CD1c-positive myeloid dendritic cell (primary cell): ENCODE measurements at regions not wholly inside any gene's neighbourhood (a gene's known extent, or its start where the extent isn't known, plus 50 kb on each side); places are given as distances from the start of the nearest gene placed in this dataset.

Experiments
- DNase-seq: peaks from one replicate; pipeline ENCODE4 v3.0.0-alpha.2; 2016; ENCODE audit errors: extremely low spot score

DNA sequence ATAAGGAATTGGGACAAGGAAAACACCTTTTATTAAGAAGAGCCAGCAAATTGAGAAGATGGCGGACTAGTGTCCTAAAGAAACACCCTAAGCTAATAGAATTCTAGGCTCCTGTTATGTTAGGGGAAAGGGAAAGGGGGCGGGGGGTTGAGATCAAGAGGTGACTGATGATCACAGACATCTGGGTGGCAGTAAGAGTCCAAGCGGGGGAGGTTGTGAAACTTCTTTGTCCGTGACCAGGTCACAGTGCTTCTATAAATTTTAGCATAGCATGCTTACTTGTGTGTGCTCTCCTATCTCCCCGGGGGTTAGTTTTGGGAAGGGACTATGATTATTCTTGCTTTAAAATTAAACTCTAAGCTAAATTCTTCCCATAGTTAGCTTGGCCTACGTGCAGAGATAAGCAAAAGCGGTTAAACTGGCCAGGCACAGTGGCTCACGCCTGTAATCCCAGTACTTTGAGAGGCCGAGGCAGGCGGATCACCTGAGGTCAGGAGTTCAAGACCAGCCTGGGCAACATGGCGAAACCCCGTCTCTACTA lies 262.1 kb downstream of the SKIDA1 start:
- no peak for DNase-seq

DNA sequence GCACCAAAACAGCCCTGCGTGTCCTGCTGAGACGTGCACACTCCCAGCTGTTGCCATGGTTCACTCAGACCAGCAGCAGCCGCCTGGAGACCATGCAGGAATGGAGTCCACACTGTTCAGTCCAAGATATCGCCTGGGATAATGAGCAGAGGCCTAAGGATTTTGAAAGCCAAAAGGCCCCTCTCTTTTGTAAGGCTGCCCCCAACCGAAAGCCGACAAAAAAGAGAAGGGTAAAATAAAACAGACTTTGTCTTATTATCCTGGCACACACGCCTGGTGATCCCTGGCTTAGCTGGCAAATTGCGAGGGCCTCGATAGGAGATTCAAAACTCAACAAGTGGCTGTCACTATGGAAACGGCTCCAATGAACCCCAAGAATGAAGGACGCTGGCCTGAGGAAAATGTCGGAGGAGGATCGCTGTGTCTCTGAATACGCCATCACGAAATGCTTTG lies 263.6 kb downstream of the SKIDA1 start:
- DNase-seq, result no peak

- no peak for DNase-seq
These were observed 264.9 kb downstream of the SKIDA1 start for GRCh38 chr10:21260506-21261149.

GRCh38 chr10:21260066-21260465 lies 265.4 kb downstream of the SKIDA1 start:
- DNase-seq, result no peak

- DNase-seq, result no peak
These were observed 267.6 kb downstream of the SKIDA1 start for GRCh38 chr10:21257919-21258318.

- no peak for DNase-seq
These were observed 268.3 kb downstream of the SKIDA1 start for GRCh38 chr10:21257191-21257590.

GRCh38 chr10:21249435-21249834 lies 276.0 kb downstream of the SKIDA1 start:
- no peak for DNase-seq

DNA sequence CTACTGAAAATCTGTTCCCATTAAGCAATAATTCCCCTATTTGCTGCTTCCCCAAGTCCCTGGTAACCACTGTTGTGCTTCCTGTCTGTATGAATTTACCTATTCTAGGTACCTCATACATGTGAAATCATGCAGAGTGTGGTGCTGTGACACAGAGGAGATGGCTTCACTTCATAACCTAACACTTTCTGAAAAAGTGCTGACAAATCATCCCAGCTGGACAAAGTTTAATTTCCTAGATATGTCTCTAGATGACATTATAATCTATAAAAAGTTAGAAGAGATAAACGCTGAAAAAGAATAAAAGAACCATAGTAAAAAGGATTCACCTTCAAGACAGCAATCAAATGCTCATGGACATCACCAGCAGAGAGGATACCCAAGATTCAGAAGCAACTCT lies 277.9 kb downstream of the SKIDA1 start:
- DNase-seq, result no peak

DNA sequence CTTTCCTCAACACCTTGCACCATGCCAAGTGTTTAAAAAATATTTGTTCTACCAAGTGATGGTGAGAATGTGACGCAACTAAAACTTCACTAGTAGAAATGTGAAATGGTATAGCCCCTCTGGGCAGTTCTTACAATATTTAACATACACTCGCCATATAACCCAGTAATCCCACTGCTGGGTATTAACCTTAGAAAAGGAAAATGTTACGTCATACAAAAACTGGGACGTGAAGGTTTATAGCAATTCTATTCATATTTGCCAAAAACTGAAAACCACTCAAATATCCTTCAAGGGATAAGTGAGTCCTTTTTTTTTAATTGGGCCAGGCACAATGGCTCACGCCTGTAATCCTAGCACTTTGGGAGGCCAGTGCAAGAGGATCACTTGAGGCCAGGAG lies 279.3 kb downstream of the SKIDA1 start:
- DNase-seq, result no peak

- DNase-seq, result no peak
These were observed 281.7 kb downstream of the SKIDA1 start for GRCh38 chr10:21243748-21244257.

DNA sequence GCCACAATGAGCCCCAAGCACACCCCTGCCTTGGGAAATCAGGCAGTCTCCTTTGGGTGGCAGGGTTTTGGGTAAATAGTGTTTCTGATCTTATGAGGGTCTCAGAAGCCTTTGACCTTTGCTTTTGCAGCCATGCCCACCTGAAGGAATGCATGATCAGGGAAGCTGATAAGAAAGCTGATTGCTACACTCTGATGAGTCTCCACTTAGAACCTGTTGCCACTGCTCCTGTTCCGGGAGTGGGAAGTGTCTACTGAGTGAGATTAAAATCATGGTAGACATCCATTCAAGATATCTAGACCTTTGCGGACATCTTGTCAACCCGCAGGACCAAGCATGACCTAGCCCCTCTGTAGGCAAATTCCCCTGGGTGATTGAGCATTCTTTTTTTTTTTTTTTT lies 282.6 kb downstream of the SKIDA1 start:
- DNase-seq, result no peak

GRCh38 chr10:21238717-21239116 lies 286.8 kb downstream of the SKIDA1 start:
- DNase-seq, result no peak

DNA sequence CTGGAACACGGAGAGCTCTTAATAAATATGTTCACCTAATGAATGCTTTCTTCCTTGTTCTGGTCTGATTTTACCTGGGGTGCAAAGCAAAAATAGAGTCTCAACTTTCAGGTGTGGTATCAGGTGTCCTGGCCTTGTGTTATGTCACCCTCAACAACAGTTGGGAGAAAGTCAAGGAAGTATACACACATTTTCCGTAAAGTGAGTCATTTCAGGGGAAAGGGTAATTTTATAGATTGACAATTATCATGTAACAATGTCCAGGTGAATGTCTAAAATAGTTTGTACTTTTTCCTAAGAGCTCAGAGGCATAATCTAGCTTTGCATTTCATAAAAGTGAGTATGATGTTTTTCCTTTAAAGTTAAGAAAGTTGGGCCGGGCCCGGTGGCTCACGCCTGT lies 287.4 kb downstream of the SKIDA1 start:
- no peak for DNase-seq

DNA sequence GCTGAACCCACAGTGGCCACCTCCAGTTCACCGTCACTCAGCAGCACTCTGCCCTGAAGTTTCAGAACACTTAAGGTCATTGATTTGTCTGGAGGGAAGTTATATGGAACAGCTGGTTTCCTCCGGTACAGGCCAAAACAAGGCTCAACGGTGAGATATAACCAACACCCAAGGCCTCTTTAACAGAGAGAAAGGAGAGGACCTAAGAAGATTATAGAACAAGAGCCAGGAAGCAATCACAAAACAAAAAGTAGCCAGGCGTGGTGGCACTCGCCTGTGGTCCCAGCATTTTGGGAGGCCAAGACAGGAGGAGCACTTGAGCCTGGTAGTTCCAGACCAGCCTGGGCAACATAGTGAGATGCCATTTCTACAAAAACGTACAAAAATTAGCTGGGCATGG lies 290.7 kb downstream of the SKIDA1 start:
- no peak for DNase-seq

- DNase-seq, result no peak
These were observed 295.3 kb downstream of the SKIDA1 start for GRCh38 chr10:21230219-21230618.

DNA sequence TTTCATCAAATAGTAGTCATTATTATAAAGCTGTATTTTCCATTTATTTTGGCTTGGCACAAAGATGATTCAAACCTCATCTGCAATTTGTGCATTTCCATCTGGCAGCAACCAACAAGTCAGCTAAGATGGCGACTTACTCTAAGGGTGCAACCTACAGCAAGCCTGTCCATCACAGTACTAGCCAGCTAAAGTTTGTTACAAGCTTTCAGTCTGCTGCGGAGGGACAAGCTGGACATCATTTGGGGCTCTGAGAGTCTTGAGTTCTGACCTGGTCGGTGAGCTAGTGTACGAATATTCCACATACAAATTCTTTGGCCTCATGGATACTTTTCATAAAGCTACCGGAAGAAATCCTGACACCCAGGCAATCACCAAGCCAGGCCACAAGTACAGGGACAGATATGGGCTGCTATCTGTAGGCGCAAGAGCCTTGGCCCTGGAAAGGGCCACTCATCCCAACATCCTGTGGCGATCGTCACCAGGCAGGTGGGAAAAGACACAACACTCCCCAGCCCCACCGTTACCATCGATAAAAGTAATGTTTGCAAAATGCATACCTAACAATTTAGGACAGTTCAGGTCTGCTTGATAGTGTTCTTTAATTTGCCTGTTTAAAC lies 307.6 kb downstream of the SKIDA1 start:
- DNase-seq, result no peak

GRCh38 chr10:21217107-21217506 lies 308.4 kb downstream of the SKIDA1 start:
- no peak for DNase-seq

- no peak for DNase-seq
These were observed 311.2 kb downstream of the SKIDA1 start for GRCh38 chr10:21214329-21214728.

- no peak for DNase-seq
These were observed 312.1 kb downstream of the SKIDA1 start for GRCh38 chr10:21213381-21213780.

GRCh38 chr10:21212912-21213311 lies 312.6 kb downstream of the SKIDA1 start:
- no peak for DNase-seq

DNA sequence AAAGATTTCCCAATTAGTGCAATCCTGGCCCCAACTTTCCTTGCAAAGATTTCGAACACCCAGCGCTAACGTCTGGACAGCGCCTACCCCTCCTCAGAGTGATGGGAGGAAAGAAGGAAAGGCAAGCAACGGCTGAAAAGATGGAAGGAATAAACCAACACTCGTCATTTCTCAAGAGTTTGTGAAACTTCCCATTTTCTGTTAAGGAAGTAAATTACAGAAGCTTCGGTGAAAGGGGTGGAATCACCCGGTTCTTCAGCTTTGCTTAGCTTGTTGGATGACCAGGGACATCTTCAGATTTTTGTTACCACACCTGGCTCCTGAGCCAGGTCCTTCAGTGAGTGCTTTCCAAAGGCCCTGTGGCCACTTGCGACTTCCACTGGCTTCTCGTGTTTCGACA lies 313.1 kb downstream of the SKIDA1 start:
- DNase-seq, result peak; percentile 17

DNA sequence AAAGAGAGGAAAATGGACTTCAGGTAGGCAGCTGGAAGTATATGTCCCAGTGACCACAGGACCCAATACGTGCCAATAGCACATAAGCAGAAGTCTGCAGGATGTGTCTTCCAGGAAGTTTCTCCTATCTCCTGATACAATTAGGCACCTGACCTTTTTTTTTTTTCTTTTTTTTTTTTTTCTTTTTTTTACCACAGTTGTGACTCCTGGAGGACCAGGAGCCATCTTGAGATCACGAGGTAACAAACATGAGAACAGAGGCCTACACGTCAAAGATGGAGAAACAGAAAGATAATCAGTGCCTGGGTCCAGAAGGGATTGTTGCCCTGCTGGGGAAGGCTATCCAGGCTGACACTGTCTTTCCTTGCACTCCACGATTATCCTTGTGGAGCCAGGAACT lies 312.4 kb upstream of the NEBL start:
- no peak for DNase-seq

GRCh38 chr10:21208666-21209316 lies 311.7 kb upstream of the NEBL start:
- no peak for DNase-seq
